IPS DF 6.9 (cell line): ENCODE measurements at regions not wholly inside any gene's neighbourhood (a gene's known extent, or its start where the extent isn't known, plus 50 kb on each side); places are given as distances from the start of the nearest gene placed in this dataset.

ENCODE experiments used
- DNase-seq: peaks from one replicate; pipeline ENCODE4 v3.0.0-alpha.2; 2013; ENCODE audit warnings: low read depth, low spot score
- H3K27ac ChIP-seq: one replicate; pipeline ENCODE4 v1.5.1; 2013; ENCODE audit warnings: low read length, control low read depth
- H3K27me3 ChIP-seq: 2 replicates; pipeline ENCODE4 v1.6.1; 2013; ENCODE audit warnings: mild to moderate bottlenecking, low read length; ENCODE audit not compliant: control insufficient read depth, insufficient read depth
- H3K36me3 ChIP-seq: 2 replicates; pipeline ENCODE4 v1.6.1; 2013; ENCODE audit warnings: low read length; ENCODE audit not compliant: control insufficient read depth, insufficient read depth
- H3K4me1 ChIP-seq: 2 replicates; pipeline ENCODE4 v1.6.1; 2013; ENCODE audit warnings: low read length; ENCODE audit not compliant: control insufficient read depth, insufficient read depth
- H3K4me3 ChIP-seq: 2 replicates; pipeline ENCODE4 v1.5.1; 2013; ENCODE audit warnings: mild to moderate bottlenecking, low read length
- H3K9me3 ChIP-seq: 2 replicates; pipeline ENCODE4 v1.6.1; 2013; ENCODE audit warnings: low read length, inconsistent platforms; ENCODE audit not compliant: control insufficient read depth, insufficient read depth
- WGBS: extraction: QIAGEN DNeasy Blood & Tissue Kit; methylation state at CpG from one replicate; pipeline ENCODE4 v1.1.7; 2013; ENCODE audit warnings: mixed read lengths, missing lambda C conversion rate; ENCODE audit not compliant: insufficient read length, insufficient coverage; 5-methylcytosine and 5-hydroxymethylcytosine counted together

DNA sequence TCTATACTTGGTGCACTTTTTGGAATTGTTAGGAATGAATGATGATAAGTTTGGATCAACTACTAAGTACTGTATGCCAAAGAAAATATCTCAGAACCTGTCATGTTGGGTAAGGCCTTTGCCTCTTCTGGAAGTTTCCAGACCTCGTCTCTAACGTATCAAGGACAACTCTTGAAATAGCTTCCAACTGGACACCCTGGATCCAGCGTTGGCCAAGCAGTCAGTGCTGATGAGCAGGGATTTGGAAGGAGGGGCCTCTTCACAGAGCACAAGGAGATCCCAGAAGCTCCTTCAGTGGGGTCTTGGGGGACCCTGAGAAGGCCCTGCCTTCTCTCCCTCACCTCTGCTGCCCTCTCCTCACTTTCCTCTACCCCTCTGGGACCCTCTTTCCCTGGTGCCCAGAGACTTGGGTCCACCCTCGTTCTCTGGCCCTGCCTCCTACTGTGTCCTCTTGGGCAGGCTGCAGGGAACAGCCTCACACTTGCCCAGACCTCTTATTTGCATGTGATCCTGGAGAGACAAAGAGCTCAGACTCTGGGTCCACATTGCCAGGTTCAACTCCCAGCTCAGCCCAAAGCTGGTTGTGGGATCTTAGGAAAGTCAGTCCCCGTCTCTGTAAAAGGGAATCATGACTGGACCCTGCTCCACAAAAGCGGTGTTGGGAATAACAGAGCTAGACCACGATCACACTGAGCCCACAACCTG, 145.8 kb downstream of the COL6A3 start:
- Histone ChIP-seq H3K36me3 (no peaks in the 10 kb centered on the region), H3K27me3 (peaks cover 1% of the 10 kb centered on the region; the same call in 1 of the 2 replicates), H3K27ac (no peak overlapping the region), H3K4me1 (no peaks in the 10 kb centered on the region), H3K4me3 (no peak overlapping the region), H3K9me3 (no peaks in the 10 kb centered on the region)
- no CpG with 5 or more reads among the region's 7 CpGs for WGBS
- DNase-seq, result no peak

DNA sequence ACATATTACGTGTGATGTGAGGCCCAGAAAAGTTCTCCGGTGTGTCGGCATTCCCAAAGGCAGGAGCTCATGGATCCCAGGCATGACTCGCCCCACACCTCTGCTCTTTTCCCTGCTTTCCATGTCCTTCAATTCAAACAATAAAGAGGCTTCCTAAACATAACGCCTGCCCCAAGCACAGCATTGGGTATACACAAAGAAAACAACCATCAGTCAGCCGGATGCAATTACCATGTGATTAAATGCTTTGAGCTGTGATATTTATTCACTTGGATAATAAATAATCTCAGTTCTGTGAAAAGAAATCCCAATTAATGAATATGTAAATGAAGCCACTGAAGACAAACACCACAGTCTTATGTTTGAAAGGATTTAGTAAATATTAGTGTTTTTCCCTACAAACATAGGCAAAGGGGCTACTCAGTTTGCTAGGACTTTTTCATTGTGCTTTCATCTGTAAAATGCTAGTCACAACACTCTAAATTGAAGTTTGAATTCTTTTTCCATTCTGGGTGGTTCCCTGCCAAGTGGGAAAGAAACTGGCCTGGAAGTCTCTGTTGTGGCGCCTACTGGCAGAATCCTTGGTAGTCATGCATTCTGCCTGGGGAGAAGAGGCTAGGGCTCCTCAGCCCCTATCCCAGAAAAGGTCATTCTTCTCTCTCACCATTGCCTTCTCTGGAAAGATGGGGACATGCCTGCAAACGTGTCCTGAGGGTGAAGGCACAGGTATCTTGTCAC, 144.7 kb downstream of the COL6A3 start:
- H3K36me3 ChIP-seq, result no peaks in the 10 kb centered on the region
- no peak overlapping the region for H3K27ac ChIP-seq
- H3K9me3 ChIP-seq, result no peaks in the 10 kb centered on the region
- no peaks in the 10 kb centered on the region for H3K27me3 ChIP-seq
- DNase-seq, result no peak
- no peak overlapping the region for H3K4me3 ChIP-seq
- no peaks in the 10 kb centered on the region for H3K4me1 ChIP-seq
- no CpG with 5 or more reads among the region's 8 CpGs for WGBS

DNA sequence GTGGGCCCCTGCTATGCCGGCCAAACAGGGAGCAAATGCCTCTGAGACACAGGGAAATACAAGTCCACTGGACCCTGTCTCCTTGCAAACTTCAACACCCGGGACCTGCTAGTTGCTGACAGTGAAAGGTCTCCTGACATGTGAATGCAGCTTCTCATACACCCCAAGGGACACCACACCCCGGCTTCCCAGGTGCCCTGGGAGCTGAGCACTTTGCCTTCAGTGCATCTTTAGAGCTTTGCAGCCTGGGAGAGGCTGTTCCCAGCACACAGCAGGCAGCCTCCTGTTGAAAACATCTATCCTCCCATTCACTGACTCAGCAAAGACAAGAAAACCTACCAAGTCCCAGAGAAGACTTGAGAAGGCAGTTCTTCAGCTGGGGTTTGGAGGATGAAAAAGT, 143.4 kb downstream of the COL6A3 start:
- Histone ChIP-seq H3K27ac (no peak overlapping the region), H3K4me1 (no peaks in the 10 kb centered on the region), H3K36me3 (no peaks in the 10 kb centered on the region), H3K27me3 (no peaks in the 10 kb centered on the region), H3K9me3 (no peaks in the 10 kb centered on the region), H3K4me3 (no peak overlapping the region)
- DNase-seq, result no peak
- WGBS, result no CpG with 5 or more reads among the region's 3 CpGs

DNA sequence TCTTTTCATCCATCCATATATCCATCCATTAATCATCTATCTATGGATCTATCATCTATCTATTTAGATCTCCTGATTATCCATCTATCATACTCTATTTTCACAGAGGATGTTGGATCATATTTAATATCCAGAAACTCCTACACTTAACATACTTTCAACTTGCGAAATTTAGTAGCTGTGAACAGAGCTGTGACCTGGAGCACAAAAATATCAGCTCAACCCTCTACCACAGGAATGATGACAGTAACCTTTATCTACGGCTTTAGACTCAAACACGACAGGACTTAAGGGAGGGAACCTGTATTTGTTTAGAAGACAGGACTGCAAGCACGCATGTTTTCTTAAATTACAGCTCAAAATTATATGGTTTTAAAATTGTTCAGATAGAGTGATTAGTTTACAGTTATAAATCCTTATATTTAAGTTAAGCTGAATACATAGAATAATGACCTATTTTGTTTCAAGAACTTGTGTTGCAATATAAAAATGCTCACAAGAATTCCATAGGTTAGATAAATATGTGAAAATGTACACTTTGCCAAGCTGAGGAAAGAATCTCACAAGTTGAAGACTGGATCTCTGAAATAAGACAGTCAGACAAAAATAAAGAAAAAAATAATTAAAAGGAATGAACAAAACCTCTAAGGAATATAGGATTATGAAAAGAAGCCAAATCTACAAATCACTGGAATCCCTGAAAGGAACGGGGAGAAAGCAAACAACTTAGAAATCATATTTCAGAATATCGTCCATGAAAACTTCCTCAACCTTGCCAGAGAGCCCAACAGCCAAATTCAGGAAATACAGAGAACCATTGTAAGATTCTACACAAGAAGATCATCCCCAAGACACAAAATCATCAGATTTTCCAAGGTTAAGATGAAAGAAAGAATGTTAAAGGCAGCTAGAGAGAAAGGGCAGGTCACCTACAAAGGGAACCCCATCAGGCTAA, 142.0 kb downstream of the COL6A3 start:
- whole genome bisulfite sequencing, result no CpG with 5 or more reads among the region's 6 CpGs

More for the DNA sequence above, 142.0 kb downstream of the COL6A3 start:
- no peak overlapping the region for H3K4me3 ChIP-seq
- H3K36me3 ChIP-seq, result no peaks in the 10 kb centered on the region
- no peak for DNase-seq
- H3K27me3 ChIP-seq, result no peaks in the 10 kb centered on the region
- no peaks in the 10 kb centered on the region for H3K9me3 ChIP-seq
- H3K4me1 ChIP-seq, result no peaks in the 10 kb centered on the region
- no peak overlapping the region for H3K27ac ChIP-seq
